ENCODE measurements at regions not wholly inside any gene's neighbourhood (a gene's known extent, or its start where the extent isn't known, plus 50 kb on each side); places are given as distances from the start of the nearest gene placed in this dataset.

DNA sequence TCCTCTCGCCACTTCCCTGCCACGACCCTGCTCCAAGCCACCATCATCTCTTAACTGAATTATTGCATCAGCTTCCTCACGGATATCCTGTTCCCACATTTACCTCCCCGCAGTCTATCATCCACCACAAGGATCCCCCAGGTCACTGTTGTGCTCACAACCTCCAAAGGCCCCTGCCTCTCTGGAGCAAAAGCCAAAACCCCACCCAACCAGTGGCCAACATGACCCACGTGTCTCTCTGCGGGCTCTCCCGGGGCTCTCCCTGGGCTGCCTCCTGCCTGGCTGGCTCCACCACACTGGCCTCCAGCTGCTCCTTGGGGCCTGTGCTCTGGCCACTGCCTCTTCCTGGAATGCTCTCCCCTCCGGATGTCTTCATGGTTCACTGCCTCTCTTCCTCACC lies 809.3 kb downstream of the UQCRFS1 start:
- DNase-seq (ENCODE audit: low read depth, low spot score): no peak
- H3K4me3 ChIP-seq (ENCODE audit: insufficient read length, low read depth): no peak overlapping the region
- H3K9ac ChIP-seq (ENCODE audit: insufficient read length, low read depth): no peak overlapping the region
- no peaks in the 10 kb centered on the region for H3K27me3 ChIP-seq (ENCODE audit: insufficient read depth, insufficient read length)
- no peak for TF ChIP-seq SUZ12 (IDR thresholded peaks at IDR 0.05; ENCODE audit: extremely low read depth, insufficient read depth, insufficient read length)
- no peaks in the 10 kb centered on the region for H3K4me1 ChIP-seq (ENCODE audit: insufficient read depth, insufficient read length)
- H3K9me3 ChIP-seq (ENCODE audit: insufficient read depth, low read length): no peaks in the 10 kb centered on the region
- H3K36me3 ChIP-seq (ENCODE audit: insufficient read depth, insufficient read length, low read length): no peaks in the 10 kb centered on the region

DNA sequence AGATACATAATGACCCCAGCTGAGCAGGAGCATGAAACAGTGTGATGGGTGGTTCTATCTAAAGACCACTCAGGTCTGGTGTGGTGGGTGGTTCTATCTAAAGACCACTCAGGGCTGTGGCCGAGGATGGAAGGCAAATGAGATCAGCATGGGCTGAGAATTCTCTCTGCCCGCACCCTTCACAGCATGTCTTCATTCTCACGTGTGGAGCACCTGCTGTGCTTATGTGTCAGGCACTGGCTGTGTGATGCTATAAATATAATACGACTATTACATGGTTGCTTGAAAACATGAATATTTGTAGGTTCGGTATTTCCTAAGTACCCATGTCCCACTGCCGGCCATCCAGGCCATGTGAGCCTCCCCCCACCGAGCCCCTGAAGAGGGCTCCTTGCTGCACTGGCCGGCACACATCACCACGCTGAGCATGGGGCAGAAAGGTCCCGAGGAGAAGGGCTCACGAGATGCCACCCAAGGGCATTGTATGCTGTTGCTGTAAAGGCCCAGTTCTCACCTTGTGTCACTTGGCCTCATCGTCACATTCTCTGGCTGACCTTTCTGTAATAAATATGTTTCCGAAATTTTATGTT lies 810.2 kb downstream of the UQCRFS1 start:
- Histone ChIP-seq H3K27me3 (ENCODE audit: insufficient read depth, insufficient read length) (no peaks in the 10 kb centered on the region), H3K4me3 (ENCODE audit: insufficient read length, low read depth) (no peak overlapping the region), H3K36me3 (ENCODE audit: insufficient read depth, insufficient read length, low read length) (no peaks in the 10 kb centered on the region), H3K9me3 (ENCODE audit: insufficient read depth, low read length) (no peaks in the 10 kb centered on the region), H3K9ac (ENCODE audit: insufficient read length, low read depth) (no peak overlapping the region), H3K4me1 (ENCODE audit: insufficient read depth, insufficient read length) (no peaks in the 10 kb centered on the region)
- no peak for DNase-seq (ENCODE audit: low read depth, low spot score)
- TF ChIP-seq ZNF274 (IDR thresholded peaks at IDR 0.05; ENCODE audit: low read depth, low read length) (no peak), SUZ12 (IDR thresholded peaks at IDR 0.05; ENCODE audit: extremely low read depth, insufficient read depth, insufficient read length) (no peak), YY1 (IDR thresholded peaks at IDR 0.05; ENCODE audit: insufficient read depth, insufficient read length) (no peak)

DNA sequence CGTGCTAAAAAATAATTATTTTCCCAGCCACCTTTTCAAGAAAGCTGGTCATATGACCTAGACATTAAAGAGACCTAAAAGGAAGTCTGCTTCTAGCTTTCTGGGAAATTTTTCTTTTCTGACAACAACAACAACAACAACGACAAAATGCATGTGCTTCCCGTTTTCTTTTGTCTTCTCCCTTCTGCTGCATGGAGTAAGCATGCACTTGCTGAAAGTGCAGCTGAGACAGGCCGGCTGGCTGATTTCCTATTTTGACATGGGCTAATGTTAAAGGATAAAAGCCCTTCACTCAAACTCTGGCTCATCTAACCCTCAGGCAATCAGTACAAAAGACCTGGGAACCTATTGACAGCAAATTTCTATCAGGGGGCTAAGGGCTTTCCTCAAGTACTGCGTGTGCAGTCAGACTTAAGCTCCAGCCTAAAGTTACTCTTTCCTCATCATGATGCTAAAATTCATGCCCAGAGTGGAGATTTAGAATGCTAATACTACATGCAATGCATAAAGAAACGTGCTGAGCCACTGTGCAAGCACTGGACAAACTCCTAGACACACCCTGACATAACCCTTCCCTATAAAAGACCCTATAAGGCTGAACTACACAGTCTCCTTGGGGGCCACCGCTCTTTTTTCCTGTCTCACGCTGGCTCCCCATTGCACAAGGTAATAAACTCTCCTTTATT lies 811.1 kb downstream of the UQCRFS1 start:
- no peak overlapping the region for H3K4me3 ChIP-seq (ENCODE audit: insufficient read length, low read depth)
- no peaks in the 10 kb centered on the region for H3K36me3 ChIP-seq (ENCODE audit: insufficient read depth, insufficient read length, low read length)
- H3K9ac ChIP-seq (ENCODE audit: insufficient read length, low read depth): no peak overlapping the region
- no peak for DNase-seq (ENCODE audit: low read depth, low spot score)
- TF ChIP-seq ZNF274 (IDR thresholded peaks at IDR 0.05; ENCODE audit: low read depth, low read length): no peak
- TF ChIP-seq SUZ12 (IDR thresholded peaks at IDR 0.05; ENCODE audit: extremely low read depth, insufficient read depth, insufficient read length): no peak
- TF ChIP-seq YY1 (IDR thresholded peaks at IDR 0.05; ENCODE audit: insufficient read depth, insufficient read length): no peak
- no peaks in the 10 kb centered on the region for H3K4me1 ChIP-seq (ENCODE audit: insufficient read depth, insufficient read length)
- H3K9me3 ChIP-seq (ENCODE audit: insufficient read depth, low read length): no peaks in the 10 kb centered on the region
- no peaks in the 10 kb centered on the region for H3K27me3 ChIP-seq (ENCODE audit: insufficient read depth, insufficient read length)

DNA sequence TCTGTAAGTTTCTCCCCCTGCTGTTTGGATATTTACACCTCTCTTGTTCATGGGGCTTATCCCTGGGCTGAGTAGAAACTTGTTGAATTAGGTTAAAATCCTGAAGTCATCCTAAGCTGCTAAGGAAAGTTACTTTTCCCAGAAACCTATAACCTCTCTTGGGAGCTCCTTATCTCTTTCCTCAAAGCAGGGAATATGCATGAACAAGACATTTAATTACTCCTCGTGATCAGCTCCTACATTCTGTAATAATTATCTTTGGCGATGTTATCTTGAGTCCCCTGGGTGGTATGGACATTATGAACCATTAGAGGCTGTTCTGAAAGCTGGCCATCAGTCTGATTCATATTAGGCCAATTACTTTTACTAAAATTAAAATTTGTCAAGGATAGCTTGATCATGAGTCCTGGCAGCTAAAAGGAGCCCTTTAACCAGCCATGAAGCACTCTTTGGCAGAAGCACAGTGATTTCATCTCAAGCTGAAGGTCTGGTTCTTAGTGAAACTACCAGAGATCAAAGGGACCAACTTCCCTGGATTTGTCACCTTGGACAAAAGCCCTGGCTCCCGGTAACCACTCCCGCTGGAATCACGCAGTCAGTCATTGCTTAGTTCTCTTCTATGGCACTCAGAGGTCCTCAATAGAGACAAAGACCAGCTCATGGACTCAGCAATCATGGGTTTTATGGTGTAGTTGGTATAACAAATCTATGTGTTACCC lies 811.8 kb downstream of the UQCRFS1 start:
- Histone ChIP-seq H3K4me3 (ENCODE audit: insufficient read length, low read depth) (no peak overlapping the region), H3K9ac (ENCODE audit: insufficient read length, low read depth) (no peak overlapping the region), H3K27me3 (ENCODE audit: insufficient read depth, insufficient read length) (no peaks in the 10 kb centered on the region), H3K9me3 (ENCODE audit: insufficient read depth, low read length) (no peaks in the 10 kb centered on the region), H3K36me3 (ENCODE audit: insufficient read depth, insufficient read length, low read length) (no peaks in the 10 kb centered on the region), H3K4me1 (ENCODE audit: insufficient read depth, insufficient read length) (no peaks in the 10 kb centered on the region)
- TF ChIP-seq SUZ12 (IDR thresholded peaks at IDR 0.05; ENCODE audit: extremely low read depth, insufficient read depth, insufficient read length) (no peak), ZNF274 (IDR thresholded peaks at IDR 0.05; ENCODE audit: low read depth, low read length) (no peak), YY1 (IDR thresholded peaks at IDR 0.05; ENCODE audit: insufficient read depth, insufficient read length) (no peak)
- DNase-seq (ENCODE audit: low read depth, low spot score): no peak

DNA sequence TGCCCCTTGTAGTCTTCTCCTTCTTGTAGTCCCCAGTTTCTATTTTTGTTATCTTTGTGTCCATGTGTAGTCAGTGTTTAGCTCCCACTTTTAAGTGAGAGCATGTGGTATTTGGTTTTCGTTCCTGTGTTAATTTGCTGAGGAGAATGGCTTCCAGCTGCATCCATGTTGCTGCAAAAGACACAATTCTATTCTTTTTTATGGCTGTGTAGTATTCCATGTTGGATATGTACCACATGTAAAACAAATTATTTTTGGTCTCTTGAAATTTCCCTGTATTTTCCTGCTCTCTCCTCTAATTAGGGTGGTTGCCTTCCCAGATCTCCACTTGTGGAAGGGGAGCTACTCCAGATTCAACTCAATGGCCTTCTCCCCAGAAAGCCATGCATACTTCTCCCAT lies 813.8 kb downstream of the UQCRFS1 start:
- Histone ChIP-seq H3K27me3 (ENCODE audit: insufficient read depth, insufficient read length) (no peaks in the 10 kb centered on the region), H3K4me3 (ENCODE audit: insufficient read length, low read depth) (no peak overlapping the region), H3K4me1 (ENCODE audit: insufficient read depth, insufficient read length) (no peaks in the 10 kb centered on the region), H3K9ac (ENCODE audit: insufficient read length, low read depth) (no peak overlapping the region), H3K36me3 (ENCODE audit: insufficient read depth, insufficient read length, low read length) (no peaks in the 10 kb centered on the region), H3K9me3 (ENCODE audit: insufficient read depth, low read length) (no peaks in the 10 kb centered on the region)
- TF ChIP-seq YY1 (IDR thresholded peaks at IDR 0.05; ENCODE audit: insufficient read depth, insufficient read length): no peak
- TF ChIP-seq SUZ12 (IDR thresholded peaks at IDR 0.05; ENCODE audit: extremely low read depth, insufficient read depth, insufficient read length): no peak
- DNase-seq (ENCODE audit: low read depth, low spot score): no peak

DNA sequence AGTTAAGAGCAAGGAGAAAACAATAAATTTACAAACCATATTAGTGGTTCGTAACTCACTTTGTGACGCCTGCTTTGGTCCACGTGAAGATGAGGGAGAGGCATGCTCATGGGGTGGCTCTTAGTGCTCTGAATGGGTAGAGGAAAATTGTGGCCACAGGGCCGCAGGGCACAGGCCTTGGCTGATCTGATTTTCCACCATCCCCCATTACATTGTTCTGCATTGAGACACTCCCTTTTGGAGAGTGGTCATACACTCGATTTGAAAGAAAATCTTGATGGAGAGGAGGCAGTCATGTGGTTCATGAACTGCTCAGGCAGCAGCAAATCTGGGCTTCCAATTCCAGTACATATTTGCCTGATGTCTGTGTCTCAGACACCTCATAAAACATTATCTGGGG lies 815.2 kb downstream of the UQCRFS1 start:
- Histone ChIP-seq H3K9me3 (ENCODE audit: insufficient read depth, low read length) (no peaks in the 10 kb centered on the region), H3K27me3 (ENCODE audit: insufficient read depth, insufficient read length) (no peaks in the 10 kb centered on the region), H3K36me3 (ENCODE audit: insufficient read depth, insufficient read length, low read length) (no peaks in the 10 kb centered on the region), H3K9ac (ENCODE audit: insufficient read length, low read depth) (no peak overlapping the region), H3K4me3 (ENCODE audit: insufficient read length, low read depth) (no peak overlapping the region), H3K4me1 (ENCODE audit: insufficient read depth, insufficient read length) (peaks cover 2% of the 10 kb centered on the region)
- no peak for DNase-seq (ENCODE audit: low read depth, low spot score)
- TF ChIP-seq ZNF274 (IDR thresholded peaks at IDR 0.05; ENCODE audit: low read depth, low read length): no peak
- no peak for TF ChIP-seq SUZ12 (IDR thresholded peaks at IDR 0.05; ENCODE audit: extremely low read depth, insufficient read depth, insufficient read length)
- no peak for TF ChIP-seq YY1 (IDR thresholded peaks at IDR 0.05; ENCODE audit: insufficient read depth, insufficient read length)

DNA sequence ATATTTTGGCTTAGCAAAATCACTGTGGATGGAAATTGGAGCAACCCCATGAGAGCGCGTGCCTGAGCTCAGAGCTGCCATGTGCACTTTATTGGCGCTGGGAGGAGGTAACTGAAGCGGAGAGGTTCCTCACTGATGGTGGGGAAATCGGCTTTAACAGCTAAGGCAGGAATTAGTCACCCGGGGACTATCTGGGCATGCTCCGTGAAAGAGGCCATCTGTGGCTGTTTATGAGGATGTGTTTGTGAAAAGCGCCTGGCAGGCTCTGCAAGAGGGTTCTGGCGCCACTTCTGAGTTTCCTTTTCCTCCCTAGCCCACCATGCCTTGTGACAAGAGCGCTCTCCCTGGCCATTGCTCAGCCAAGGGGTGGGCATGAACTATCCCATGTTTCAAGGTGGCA lies 815.6 kb downstream of the UQCRFS1 start:
- H3K4me3 ChIP-seq (ENCODE audit: insufficient read length, low read depth): no peak overlapping the region

More for the DNA sequence above, 815.6 kb downstream of the UQCRFS1 start:
- Histone ChIP-seq H3K36me3 (ENCODE audit: insufficient read depth, insufficient read length, low read length) (no peaks in the 10 kb centered on the region), H3K27me3 (ENCODE audit: insufficient read depth, insufficient read length) (no peaks in the 10 kb centered on the region), H3K9me3 (ENCODE audit: insufficient read depth, low read length) (no peaks in the 10 kb centered on the region), H3K4me1 (ENCODE audit: insufficient read depth, insufficient read length) (peaks cover 2% of the 10 kb centered on the region), H3K9ac (ENCODE audit: insufficient read length, low read depth) (no peak overlapping the region)
- DNase-seq (ENCODE audit: low read depth, low spot score): no peak
- TF ChIP-seq YY1 (IDR thresholded peaks at IDR 0.05; ENCODE audit: insufficient read depth, insufficient read length) (no peak), SUZ12 (IDR thresholded peaks at IDR 0.05; ENCODE audit: extremely low read depth, insufficient read depth, insufficient read length) (no peak), ZNF274 (IDR thresholded peaks at IDR 0.05; ENCODE audit: low read depth, low read length) (no peak)

Measured in NT2/D1 (cell line).